GM21576 (cell line): ENCODE measurements at regions not wholly inside any gene's neighbourhood (a gene's known extent, or its start where the extent isn't known, plus 50 kb on each side); places are given as distances from the start of the nearest gene placed in this dataset.

Experiments
- ATAC-seq: cut with Tn5 transposase; IDR thresholded peaks from one replicate; pipeline ENCODE4 v1.9.1; 2021; ENCODE audit warnings: mild to moderate bottlenecking, moderate library complexity; ENCODE audit not compliant: unreplicated experiment

- no peak for ATAC-seq
Observed at GRCh38 chr10:78405231-78405630, 371.6 kb downstream of the RPS24 start.

DNA sequence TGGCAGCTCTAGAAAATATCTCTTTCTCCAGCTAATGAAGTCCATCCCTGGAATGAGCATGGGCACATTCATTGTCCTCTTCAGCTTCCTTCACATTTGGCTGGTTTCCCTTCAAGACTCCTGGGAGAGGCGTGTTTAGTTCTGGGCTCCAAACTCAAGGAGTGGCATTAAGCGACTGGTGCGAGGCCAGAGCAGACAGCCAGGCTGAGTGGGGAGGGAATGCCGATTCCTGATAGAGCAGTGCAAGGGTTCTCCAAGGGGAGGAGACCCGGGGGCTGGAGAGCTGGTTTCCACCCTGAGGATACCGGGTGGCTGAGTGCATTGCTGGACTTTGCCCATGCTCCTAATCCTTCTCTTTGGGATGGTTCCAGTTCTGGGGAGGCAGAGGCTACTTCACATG lies 372.1 kb downstream of the RPS24 start:
- no peak for ATAC-seq

DNA sequence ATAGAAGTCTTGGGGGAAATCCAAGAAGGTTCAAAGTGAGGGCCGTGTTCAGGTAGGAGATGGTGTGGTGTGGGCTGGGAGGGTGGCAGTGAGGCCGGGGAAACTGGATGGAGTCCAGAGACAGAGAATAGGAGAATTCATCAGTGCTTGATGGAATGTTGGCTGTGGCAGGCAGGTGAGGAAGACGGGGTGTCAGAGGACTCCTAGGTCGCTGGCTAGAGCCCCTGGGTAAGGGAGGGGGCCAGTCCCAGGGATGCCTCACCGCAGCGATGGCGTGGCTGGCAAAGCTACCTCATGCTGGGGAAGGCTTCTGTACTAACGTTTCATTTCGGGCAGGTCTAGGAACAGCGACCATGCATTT lies 373.0 kb downstream of the RPS24 start:
- no peak for ATAC-seq

GRCh38 chr10:78407009-78407711 lies 373.5 kb downstream of the RPS24 start:
- ATAC-seq = no peak

DNA sequence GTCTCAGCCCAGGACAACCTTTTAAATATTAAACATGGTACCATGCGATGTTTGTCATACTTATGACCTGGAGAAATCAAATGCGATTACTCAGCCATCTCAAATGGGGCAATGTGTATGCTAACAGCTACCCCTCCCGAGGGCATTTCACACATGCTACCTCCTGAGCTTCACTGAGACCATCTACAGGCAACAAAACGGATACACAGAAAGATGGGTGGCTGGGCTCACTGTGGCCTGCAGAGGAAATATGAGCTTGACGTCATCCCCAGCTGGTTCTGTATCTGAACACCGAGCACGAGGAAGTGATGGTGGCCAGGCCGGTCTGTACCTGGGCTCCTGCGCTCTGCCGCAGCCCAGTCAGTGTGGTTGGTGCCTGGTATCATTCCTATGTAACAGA lies 374.3 kb downstream of the RPS24 start:
- ATAC-seq = no peak

GRCh38 chr10:78408671-78409472 lies 375.2 kb downstream of the RPS24 start:
- no peak for ATAC-seq

GRCh38 chr10:78410046-78410965 lies 376.6 kb downstream of the RPS24 start:
- no peak for ATAC-seq

- no peak for ATAC-seq
Observed at GRCh38 chr10:78411716-78412115, 378.1 kb downstream of the RPS24 start.

DNA sequence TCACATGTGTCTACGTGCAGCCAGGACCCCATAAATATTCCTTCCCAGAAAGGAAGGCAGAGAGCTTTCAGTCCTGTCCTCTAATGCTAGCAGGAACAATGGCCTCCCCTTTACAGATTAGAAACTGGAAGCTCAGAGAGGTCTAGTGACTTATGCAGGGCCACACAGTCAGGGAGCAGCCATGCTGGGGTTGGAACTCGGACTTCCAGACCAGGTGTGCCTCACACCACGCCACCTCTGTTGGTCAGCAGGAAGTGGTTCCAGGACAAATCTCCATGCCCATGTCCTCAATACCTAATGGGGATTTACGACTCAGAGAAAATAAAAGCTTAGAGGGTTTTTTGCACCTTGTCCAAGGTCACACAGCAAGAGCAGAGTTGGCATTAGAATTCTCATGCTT lies 378.9 kb downstream of the RPS24 start:
- ATAC-seq = no peak

DNA sequence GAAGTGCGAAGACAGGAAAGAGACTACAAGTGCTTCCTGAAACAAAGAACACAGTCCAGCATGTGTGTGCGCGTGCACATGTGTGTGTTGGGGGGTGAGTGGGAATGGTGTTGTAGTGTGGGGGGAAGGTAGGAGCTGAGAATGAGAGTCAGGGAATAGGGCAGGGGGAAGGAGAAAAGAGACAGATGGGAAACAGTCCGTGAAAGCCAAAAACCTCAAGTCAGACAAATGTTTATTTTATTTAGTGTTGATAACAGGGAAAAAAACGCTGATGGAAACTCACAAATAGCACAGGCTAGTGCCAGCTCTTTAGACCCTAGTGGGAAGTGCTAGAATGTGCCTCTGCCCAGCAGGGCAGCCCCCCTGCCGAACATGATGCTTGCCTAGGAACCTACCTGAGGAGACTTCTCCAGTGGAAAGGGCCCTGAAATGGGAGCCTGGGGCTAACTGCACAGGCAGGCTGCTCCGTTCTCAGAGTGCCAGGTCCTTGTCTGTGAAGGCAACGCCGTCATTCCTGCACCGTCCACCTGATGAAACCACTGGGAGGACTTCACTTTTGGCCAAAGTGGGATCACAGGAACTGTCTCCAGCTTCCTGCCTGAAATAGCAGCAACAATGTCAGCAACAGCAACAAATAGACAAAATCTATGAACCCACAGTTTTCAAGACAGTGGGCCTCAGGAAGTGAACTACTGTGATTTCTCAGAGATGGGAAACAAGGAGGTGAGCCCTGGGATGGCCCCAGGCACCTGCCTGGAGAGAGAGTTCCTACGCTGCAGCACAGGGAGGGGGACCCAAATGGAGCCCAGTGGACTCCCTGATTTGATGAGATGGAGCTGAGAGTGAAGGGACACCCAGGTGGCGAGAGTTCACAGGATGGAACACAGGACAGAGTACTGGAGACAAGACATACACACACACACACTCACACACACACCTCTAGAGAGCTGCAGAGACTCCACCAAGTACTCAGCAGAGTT lies 379.7 kb downstream of the RPS24 start:
- ATAC-seq = no peak

- ATAC-seq = no peak
Observed at GRCh38 chr10:78414380-78414779, 380.7 kb downstream of the RPS24 start.

DNA sequence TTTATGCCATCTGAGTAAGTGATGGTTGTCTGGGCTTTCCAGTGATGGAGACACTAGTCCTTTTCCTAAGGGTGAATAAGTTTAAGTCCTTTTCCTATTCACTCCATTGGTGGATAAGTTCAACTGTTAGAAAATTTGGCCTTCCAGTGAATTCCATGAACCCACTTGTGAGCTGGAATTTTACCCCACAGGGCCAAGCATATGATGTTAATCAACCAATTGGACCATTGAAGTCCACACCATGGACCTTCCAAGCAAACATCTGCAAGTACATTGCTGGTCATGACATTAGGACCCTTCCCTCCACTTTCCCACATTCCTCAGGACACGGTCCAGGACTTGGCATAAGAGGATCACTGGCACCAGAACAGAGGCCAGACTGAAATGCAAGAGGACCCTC lies 381.4 kb downstream of the RPS24 start:
- ATAC-seq = no peak

DNA sequence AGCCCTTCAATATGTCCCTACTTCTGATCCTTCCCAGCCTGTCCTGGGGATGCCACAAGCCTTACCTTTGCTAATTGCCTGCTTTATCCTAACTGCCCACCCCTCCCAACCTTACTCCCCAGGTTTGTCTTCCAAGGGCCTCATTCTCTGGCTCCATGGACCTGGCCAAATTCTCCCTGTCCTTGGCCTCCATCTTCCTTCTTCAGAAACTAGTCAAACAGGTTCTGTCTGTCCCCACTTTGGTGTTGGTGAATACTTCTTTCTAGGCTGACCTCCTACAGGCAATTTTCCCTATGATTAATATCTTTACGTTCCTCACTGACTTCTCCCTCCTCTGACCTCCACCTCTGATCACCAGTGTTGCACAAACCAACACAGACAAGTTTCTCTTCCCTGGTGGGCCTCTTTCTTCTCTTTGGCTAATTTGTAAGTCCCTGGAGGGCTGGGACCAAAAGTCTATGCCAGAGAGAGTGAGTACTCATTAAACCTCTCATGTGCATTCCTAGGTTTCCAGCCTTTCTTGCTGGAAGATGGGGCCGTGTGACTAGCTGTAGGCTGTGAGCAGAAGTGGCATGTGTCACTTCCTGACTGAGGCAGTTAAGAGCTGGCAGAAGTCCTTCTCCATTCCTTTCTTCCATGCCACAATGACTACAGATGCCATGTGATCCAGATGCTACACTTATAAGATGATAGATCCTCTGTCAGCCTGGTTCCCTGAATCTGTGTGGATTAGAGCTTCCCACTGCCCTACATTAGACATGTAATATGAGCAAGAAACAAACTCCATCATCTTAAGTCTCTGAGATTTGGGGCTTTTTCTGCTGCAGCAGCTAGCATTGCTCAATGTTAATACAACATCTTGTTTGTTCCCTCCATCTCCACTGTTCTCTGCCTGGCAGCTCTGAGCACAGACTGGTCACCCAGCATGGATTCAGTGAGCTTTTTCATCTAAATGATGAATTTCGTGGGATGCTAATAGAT lies 382.7 kb downstream of the RPS24 start:
- no peak for ATAC-seq

DNA sequence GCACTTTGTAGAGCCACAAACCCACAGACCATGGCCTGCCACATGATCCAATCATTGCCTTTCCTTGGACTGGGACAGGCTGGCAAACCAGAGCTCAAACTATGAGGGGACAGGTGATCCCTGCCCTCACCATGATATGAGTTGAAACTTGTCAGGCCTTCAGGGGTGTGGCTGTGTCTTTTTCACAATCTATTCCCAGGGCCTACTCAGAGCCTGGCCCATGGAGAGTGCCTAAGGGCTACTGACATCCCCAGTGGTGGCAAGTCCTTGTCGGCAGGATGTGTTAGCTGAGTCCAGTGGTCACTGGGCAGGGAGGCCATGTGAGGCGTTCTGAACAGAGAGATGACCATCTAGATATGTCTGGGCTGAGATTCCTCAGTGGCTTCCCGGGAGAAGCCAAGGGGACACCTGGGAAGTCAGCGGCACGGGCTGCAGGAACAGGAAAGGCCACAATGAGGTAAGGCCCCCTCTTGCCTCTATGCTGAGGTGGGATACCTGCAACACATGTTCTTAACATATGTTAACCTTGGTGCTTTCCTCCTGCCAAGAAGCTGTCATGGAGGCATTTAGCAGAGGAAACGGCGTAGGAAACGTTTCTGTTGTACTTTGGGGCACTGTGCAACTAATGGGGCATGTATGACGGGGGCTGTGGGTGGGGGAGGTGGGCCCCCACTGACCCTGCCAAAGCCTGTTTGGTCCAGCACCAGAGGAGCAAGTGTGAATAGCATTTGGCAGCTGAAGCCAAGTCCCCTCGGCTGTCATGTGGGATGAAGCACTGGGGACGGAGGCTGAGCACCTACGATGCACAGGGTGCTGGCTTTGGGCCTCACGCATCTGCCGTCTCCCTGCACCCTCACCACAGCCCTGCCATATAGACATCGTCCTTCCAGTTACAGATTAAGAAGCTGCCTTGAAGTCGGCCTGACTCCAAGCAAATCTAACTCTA lies 384.0 kb downstream of the RPS24 start:
- no peak for ATAC-seq

DNA sequence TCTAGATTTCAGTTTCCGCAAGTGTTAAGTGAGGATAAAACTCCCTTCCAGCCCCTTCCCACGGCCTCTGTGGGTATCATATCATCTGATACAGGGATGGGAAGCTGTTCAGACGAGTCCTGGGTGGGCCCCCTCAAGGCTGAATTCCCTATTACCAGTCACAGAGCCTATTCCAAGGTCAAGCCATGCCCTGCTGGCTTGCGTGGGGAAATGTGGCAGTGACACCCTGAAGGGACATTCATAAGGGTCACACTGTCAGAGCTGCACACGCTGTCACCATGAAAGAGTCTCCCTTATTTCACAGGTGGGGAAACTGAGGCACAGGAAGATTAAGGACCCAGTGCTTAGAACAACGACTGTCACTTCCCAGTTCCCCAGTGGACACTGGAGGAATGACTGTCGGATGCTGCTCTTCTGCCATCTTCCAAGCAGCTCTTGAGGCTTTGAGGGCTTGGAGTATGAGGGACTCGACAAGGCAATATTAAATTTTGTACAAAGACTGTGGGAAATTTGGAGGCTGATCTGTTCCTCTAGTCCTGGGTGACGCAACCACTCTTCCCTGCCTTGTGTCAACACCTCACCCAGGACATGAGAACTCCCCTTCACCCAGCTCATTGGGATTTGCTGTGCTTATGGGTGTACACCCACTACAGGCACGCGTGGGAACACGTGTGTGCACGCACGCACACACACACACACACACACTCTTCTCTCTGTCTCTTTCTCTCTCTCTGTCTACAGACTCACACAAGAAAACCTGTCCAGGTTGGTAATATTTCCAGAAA lies 386.0 kb downstream of the RPS24 start:
- no peak for ATAC-seq

- ATAC-seq = no peak
Observed at GRCh38 chr10:78420946-78421735, 387.5 kb downstream of the RPS24 start.
